Superior temporal gyrus (tissue), 1 donor: ENCODE measurements at regions not wholly inside any gene's neighbourhood (a gene's known extent, or its start where the extent isn't known, plus 50 kb on each side); places are given as distances from the start of the nearest gene placed in this dataset.

Source experiments
- DNase-seq: peaks from one replicate; pipeline ENCODE4 v3.0.0-alpha.2; 2016; ENCODE audit errors: extremely low spot score

DNA sequence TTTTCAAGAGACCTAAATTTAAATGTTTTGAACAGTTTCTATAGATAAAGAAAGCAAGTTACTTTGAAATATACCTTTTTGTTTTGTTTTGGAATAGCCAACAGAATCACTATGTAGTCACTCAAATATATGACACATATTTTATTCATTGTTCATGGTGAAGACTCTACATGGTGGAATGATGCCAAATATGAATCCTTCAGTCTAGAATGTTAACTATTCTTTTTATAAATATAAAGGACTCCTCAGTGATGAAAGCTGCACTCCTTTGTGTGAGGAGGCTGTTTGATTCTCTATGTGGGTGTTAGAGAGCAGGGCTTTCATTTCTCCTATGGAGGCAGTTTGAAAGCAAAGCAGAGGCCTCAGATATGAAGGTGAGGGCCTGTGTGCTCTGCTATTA lies 396.4 kb upstream of the LRRTM1 start:
- no peak for DNase-seq
